HG03097 (cell line): ENCODE measurements at regions not wholly inside any gene's neighbourhood (a gene's known extent, or its start where the extent isn't known, plus 50 kb on each side); places are given as distances from the start of the nearest gene placed in this dataset.
"Not testable (repeated sequence)": the region's sequence is repeated elsewhere in the genome, so short reads cannot be mapped to it uniquely, and the experiment has no call there.

ENCODE experiments used
- ATAC-seq: cut with Tn5 transposase; IDR thresholded peaks from one replicate; pipeline ENCODE4 v1.9.1; 2021; ENCODE audit not compliant: unreplicated experiment, low FRiP score

GRCh38 chr13:84705982-84706710 lies 823.9 kb upstream of the SLITRK1 start:
- no peak for ATAC-seq

- ATAC-seq, result no peak
Observed at GRCh38 chr13:84702174-84702573, 819.9 kb upstream of the SLITRK1 start.

- ATAC-seq, result not testable (repeated sequence)
Observed at GRCh38 chr13:84697591-84697990, 815.3 kb upstream of the SLITRK1 start.

DNA sequence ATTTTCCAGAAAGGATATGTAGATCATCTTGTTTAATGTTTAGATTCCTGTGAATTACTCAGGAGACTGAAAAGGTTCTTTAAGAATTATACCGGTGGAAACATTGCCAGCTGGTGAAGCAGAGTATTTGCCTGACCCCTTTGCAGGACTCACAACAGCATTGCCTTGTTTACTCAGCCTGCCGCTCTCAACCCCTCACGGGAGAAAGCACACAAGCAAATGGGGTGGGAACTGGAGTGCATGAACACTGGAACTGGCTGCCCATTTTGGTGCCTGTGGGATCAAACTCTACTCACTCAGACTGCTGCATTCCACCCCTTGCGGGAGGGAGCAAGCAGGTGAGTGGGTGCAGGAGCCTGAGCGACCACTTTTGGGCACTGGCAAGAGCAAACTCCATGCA lies 804.7 kb upstream of the SLITRK1 start:
- ATAC-seq, result no peak

- no peak for ATAC-seq
Observed at GRCh38 chr13:84686458-84686857, 804.2 kb upstream of the SLITRK1 start.

- ATAC-seq, result no peak
Observed at GRCh38 chr13:84684804-84685203, 802.5 kb upstream of the SLITRK1 start.

DNA sequence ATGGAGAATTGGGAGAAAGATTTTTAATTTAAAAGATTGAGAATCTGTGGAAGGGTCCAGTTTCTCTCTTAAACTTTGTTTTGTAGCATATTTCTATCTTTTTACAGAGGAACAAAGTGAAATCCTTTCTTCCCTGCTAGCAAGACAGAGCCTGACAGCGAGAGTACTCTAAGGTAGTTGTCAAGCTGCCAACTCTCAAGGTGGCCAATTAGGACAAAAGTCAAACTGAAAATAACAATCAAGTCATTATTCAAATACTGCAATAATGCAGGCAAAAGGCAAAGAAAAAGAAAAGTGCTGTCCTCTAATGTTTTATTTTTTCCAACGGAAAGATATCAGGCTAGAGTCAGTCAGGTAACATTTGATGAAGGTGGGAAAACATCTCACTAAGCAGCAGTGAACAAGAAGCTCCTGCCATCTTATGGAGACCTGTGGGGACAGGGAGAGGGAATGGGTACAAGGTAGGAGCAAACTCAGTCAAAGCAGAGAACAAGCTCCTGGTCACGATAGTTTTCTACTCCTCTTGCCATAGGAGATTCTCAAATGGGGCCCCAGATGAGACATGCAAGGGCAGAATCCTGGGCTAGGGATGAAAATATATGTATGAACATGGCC lies 801.9 kb upstream of the SLITRK1 start:
- no peak for ATAC-seq

DNA sequence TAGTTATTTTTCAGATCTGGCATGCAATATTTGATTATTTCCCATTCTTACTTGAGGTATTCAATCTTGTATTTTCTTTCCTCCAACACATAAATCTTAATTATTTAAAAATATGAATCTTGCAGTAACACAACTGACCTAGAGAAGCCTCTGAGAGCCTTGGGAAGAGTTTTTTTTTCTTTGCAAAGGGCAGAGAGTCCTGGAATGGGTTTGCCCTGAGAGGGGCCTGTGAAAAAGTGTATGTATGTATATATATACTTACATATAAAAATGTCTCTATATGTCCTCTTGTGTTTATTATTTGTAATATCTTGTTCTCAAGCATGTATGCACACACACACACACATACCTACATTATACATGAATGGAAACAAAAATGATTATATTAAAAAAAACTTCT lies 801.2 kb upstream of the SLITRK1 start:
- ATAC-seq, result no peak

- no peak for ATAC-seq
Observed at GRCh38 chr13:84677836-84678235, 795.6 kb upstream of the SLITRK1 start.

DNA sequence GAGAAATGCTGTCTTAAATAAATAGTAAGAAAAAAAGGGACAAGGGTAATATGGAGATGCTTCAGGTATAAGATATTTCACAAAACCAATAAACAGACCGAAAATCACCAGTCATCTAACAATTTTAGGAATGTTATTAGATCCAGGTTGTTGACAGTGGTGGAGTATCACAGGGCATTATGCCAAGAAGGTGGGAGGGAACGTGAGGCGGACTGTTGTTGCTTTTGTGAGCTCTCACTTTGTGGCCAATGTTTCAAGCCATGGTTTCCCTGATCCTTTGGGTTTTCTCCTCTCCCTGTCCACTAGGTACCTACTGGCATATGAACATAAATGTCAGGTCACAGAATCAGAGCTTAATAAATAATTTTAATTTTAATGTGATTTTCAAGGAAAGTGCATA lies 790.3 kb upstream of the SLITRK1 start:
- no peak for ATAC-seq

- ATAC-seq, result no peak
Observed at GRCh38 chr13:84670245-84670644, 788.0 kb upstream of the SLITRK1 start.

DNA sequence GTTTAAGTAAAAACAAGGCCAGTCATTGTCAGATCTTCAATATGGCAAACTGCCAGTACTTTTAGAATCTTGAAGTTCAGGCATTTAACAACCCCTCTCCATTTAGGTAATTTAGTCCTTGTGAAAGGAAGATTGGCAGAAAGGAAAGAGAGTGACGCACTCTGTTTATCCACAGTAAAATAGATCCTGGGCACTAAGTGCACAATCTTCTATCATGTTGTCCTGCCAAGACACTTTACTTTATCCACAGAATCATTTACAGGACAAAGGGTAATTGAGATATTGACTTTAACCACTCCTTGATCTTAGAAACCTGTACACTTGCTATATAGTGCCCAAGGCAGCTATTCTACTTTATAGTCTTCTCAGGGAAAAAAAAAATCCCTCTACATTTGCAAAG lies 786.4 kb upstream of the SLITRK1 start:
- no peak for ATAC-seq

DNA sequence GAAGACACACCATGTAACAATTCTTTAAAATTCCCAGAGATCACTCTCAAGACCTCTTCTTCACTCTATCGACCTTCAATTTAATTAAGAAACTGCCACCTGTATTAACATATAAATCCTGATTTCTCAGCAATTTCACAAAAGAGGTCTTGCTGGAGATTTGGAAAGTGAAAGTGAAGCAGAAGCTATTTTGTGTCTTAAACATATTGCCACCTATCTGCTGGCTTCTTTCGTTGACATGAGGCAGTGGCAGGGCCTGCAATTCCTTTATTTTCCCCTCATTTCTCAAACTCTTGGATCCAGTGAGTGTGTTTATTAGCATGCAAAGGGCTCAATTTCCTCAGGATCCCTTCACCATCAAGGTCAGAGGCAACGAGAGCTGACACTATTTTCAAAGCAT lies 780.2 kb upstream of the SLITRK1 start:
- no peak for ATAC-seq

GRCh38 chr13:84661718-84662117 lies 779.4 kb upstream of the SLITRK1 start:
- ATAC-seq, result no peak

- no peak for ATAC-seq
Observed at GRCh38 chr13:84659359-84659661, 777.0 kb upstream of the SLITRK1 start.

DNA sequence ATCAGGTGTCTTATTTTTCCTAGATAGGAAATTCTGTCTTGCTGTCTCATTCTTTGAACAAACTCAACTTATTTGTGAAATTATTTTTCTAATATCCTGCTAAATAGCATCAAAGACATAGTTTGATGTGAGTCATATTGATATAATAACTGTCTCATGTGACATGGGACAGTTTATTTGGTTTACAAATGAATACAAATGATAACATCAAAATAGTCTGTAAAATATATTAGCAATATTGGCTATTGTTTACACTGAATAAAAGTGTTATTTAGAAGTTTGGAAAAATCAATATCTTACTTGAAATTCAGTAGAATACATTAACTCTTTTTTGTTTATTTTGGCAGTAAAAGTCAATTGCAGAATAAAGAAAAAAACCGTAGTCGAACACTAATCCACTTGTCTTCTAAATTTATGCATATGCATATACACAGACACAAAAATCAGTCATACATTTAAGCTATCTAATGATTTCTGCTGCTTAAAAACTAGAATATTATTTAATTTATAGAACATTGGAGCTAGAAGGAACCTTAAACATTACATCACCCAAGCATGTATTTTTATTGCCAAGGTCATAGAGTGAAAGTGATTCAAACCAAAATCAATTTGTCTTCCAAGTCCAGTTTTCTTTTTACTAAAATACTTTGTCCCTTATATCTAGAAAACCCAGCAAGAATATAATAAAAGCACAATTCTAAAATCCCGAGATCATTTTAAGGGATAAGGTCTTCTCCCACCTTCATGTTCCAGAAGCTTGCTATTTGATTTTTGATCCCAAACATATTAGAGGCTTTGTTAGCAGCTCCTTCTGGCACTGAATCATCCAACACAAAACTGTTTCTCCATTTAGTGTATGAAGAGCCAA lies 776.5 kb upstream of the SLITRK1 start:
- no peak for ATAC-seq

DNA sequence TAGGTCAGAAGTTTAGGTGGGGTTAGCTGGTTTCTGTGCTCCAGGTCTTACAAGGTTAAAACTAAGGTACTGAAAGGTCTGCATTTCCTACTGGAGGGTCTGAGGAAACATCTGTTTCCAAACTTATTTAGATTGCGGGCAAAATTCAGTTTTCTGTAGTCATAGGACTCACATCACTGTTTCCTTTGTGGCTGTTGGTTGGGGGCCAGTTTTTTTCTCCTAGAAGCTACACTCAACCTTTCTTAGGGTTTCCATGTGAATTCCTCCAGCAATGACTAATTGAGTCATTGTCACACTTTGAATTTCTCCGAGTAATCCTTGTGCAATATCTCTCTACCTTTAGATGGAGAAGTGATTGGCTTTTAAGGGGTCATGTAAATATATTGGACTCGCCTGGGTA lies 773.4 kb upstream of the SLITRK1 start:
- no peak for ATAC-seq

DNA sequence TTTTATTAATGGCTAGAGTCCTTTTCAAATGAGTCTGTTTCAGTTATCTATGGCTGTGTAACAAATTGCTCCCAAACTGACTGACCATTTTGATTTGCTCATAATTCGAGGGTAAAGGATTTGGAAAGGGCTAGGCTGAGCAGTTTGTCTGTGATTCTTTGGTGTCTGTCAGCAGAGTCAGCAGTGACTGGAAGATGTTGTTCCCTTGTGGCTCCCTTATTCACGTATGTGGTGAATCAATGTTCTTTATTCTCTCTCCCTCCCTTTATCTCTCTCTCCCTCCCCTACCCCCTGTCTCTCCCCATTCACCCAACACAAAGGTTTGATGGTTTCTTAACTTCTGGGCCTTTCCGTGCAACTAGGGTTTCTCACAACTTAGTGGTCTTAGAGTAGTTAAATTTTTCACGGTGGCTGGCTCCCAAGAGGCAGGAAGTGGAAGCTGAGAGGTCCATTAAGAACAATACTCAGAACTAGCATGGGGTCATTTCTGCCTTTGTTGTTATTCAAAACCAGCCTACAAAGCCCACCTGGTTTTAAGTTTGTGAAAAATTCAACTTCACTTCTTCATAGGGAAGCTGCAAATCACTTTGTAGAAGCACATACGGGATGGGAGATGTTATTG lies 772.5 kb upstream of the SLITRK1 start:
- no peak for ATAC-seq

DNA sequence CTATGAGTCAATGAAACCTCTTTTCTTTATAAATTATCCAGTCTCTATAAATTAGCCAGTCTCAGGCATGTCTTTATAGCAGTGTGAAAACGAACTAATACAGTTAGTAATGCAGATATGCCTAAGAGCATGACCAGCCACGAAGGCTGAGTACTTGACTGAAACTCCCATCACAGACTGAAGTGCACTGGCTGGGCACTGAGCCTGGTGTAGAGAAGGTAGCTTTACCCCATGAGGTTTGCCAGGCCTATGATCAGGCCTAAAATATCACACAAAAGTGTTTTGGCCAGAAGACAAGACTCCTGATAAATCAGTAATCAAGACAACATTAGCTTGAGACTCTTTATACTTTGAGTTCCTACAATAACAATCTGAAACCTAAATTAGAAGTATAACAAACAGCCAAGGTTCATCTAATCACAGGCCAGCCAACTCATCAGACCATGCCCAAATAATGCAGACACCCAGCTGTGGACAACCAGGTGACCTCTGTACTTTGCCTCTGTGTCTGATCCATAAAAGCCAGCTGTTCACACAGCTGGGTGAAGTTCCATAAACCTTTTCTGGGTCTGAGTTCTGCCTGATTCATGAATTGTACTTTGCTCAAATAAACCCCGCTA lies 771.8 kb upstream of the SLITRK1 start:
- no peak for ATAC-seq

DNA sequence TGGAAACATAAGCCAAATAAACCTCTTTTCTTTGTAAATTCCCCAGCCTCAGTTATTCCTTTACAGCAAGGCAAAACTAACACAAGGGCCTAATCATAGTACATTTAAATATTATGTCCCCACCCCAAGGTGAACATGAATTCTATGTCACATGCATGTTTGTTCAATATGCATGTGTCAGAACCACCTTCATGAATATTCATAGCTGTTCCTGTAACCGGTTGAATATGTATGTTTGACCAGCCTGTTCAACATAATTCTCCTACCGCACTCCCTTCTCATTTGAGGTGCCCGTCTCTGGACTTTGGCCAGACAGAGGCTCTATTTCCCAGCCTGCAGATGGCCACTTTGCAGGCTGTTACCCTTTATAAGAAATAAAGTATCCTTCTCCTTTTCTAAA lies 769.4 kb upstream of the SLITRK1 start:
- ATAC-seq, result no peak

DNA sequence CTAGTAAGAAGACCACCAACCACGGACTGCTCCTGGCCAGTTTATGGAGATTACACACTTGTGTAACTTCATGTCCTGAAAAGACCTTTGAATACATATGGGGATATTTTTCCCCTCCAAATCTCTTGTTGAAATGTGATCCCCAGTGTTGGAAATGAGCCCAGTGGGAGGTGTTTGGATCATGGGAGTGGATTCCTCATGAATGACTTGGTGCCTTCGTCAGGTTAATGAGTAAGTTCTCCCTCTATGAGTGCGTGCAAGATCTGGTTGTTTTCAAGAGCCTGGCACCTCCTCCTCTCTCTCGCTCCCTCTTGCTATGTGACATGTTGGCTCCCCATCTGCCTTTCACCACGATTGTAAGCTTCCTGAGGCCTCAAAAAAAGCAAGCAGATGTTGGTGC lies 769.0 kb upstream of the SLITRK1 start:
- ATAC-seq, result no peak
